ENCODE measurements at regions not wholly inside any gene's neighbourhood (a gene's known extent, or its start where the extent isn't known, plus 50 kb on each side); places are given as distances from the start of the nearest gene placed in this dataset.

- Histone ChIP-seq H3K4me1 (ENCODE audit: insufficient read depth, low read length) (no peaks in the 10 kb centered on the region), H2AFZ (ENCODE audit: low read depth, low read length) (no peak overlapping the region), H3K79me2 (ENCODE audit: insufficient read depth, low read length) (no peaks in the 10 kb centered on the region), H3K4me2 (ENCODE audit: low read length) (no peak overlapping the region), H4K20me1 (ENCODE audit: insufficient read depth, low read length) (no peaks in the 10 kb centered on the region), H3K27ac (ENCODE audit: low read depth, low read length) (no peak overlapping the region), H3K4me3 (ENCODE audit: insufficient read depth, low read depth, low read length) (no peak overlapping the region), H3K9me3 (ENCODE audit: insufficient read depth, low read depth, low read length) (no peaks in the 10 kb centered on the region), H3K9ac (ENCODE audit: low read length) (no peak overlapping the region), H3K36me3 (ENCODE audit: insufficient read depth, low read length) (no peaks in the 10 kb centered on the region), H3K27me3 (ENCODE audit: insufficient read depth, low read length) (no peaks in the 10 kb centered on the region)
- DNase-seq (ENCODE audit: low read depth) = no peak
- TF ChIP-seq CTCF (IDR thresholded peaks at IDR 0.05; ENCODE audit: insufficient read depth, low read depth, low read length) (no peak), EZH2 (IDR thresholded peaks at IDR 0.05; ENCODE audit: insufficient read depth, low read length) (no peak)
- H3K27me3 Mint-ChIP-seq (ENCODE audit: low read depth, unreplicated experiment) = no peaks in the 10 kb centered on the region
- no peak for FAIRE-seq
- H3K4me1 Mint-ChIP-seq (ENCODE audit: low read depth, unreplicated experiment) = peaks cover 3% of the 10 kb centered on the region
- no peak overlapping the region for H3K27ac Mint-ChIP-seq (ENCODE audit: unreplicated experiment)
- no peak overlapping the region for H3K4me3 Mint-ChIP-seq (ENCODE audit: unreplicated experiment)
- no peaks in the 10 kb centered on the region for H3K36me3 Mint-ChIP-seq (ENCODE audit: low read depth, unreplicated experiment)
- peaks cover 6% of the 10 kb centered on the region for H3K9me3 Mint-ChIP-seq (ENCODE audit: unreplicated experiment)
These were observed 668.2 kb upstream of the IGFBP3 start for GRCh38 chr7:46589286-46589685.

GRCh38 chr7:46586406-46586805 is 665.3 kb upstream of the IGFBP3 start:
- DNase-seq (ENCODE audit: low read depth) = no peak
- H3K9me3 ChIP-seq (ENCODE audit: insufficient read depth, low read depth, low read length) = no peaks in the 10 kb centered on the region
- H3K4me3 ChIP-seq (ENCODE audit: insufficient read depth, low read depth, low read length) = no peak overlapping the region
- Mint-ChIP-seq H3K27me3 (ENCODE audit: low read depth, unreplicated experiment) (no peaks in the 10 kb centered on the region), H3K36me3 (ENCODE audit: low read depth, unreplicated experiment) (no peaks in the 10 kb centered on the region), H3K27ac (ENCODE audit: unreplicated experiment) (no peak overlapping the region), H3K4me1 (ENCODE audit: low read depth, unreplicated experiment) (peaks cover 3% of the 10 kb centered on the region), H3K4me3 (ENCODE audit: unreplicated experiment) (no peak overlapping the region), H3K9me3 (ENCODE audit: unreplicated experiment) (peaks cover 5% of the 10 kb centered on the region)
- no peak overlapping the region for H3K4me2 ChIP-seq (ENCODE audit: low read length)
- no peak overlapping the region for H2AFZ ChIP-seq (ENCODE audit: low read depth, low read length)
- H3K4me1 ChIP-seq (ENCODE audit: insufficient read depth, low read length) = no peaks in the 10 kb centered on the region
- TF ChIP-seq CTCF (IDR thresholded peaks at IDR 0.05; ENCODE audit: insufficient read depth, low read depth, low read length) = no peak
- TF ChIP-seq EZH2 (IDR thresholded peaks at IDR 0.05; ENCODE audit: insufficient read depth, low read length) = no peak
- no peaks in the 10 kb centered on the region for H4K20me1 ChIP-seq (ENCODE audit: insufficient read depth, low read length)
- FAIRE-seq = no peak
- no peaks in the 10 kb centered on the region for H3K27me3 ChIP-seq (ENCODE audit: insufficient read depth, low read length)
- H3K9ac ChIP-seq (ENCODE audit: low read length) = no peak overlapping the region
- no peaks in the 10 kb centered on the region for H3K36me3 ChIP-seq (ENCODE audit: insufficient read depth, low read length)
- no peaks in the 10 kb centered on the region for H3K79me2 ChIP-seq (ENCODE audit: insufficient read depth, low read length)
- H3K27ac ChIP-seq (ENCODE audit: low read depth, low read length) = no peak overlapping the region

GRCh38 chr7:46583656-46584055 is 662.6 kb upstream of the IGFBP3 start:
- no peaks in the 10 kb centered on the region for H3K36me3 Mint-ChIP-seq (ENCODE audit: low read depth, unreplicated experiment)
- DNase-seq (ENCODE audit: low read depth) (peak; percentile 14), FAIRE-seq (peak; percentile 99)
- H3K4me1 Mint-ChIP-seq (ENCODE audit: low read depth, unreplicated experiment) = peaks cover 3% of the 10 kb centered on the region
- Histone ChIP-seq H4K20me1 (ENCODE audit: insufficient read depth, low read length) (no peaks in the 10 kb centered on the region), H3K4me3 (ENCODE audit: insufficient read depth, low read depth, low read length) (no peak overlapping the region), H3K4me2 (ENCODE audit: low read length) (no peak overlapping the region), H3K27ac (ENCODE audit: low read depth, low read length) (no peak overlapping the region), H3K4me1 (ENCODE audit: insufficient read depth, low read length) (no peaks in the 10 kb centered on the region), H3K9me3 (ENCODE audit: insufficient read depth, low read depth, low read length) (no peaks in the 10 kb centered on the region), H2AFZ (ENCODE audit: low read depth, low read length) (no peak overlapping the region), H3K27me3 (ENCODE audit: insufficient read depth, low read length) (no peaks in the 10 kb centered on the region), H3K79me2 (ENCODE audit: insufficient read depth, low read length) (no peaks in the 10 kb centered on the region), H3K9ac (ENCODE audit: low read length) (no peak overlapping the region), H3K36me3 (ENCODE audit: insufficient read depth, low read length) (no peaks in the 10 kb centered on the region)
- no peak overlapping the region for H3K27ac Mint-ChIP-seq (ENCODE audit: unreplicated experiment)
- peaks cover 6% of the 10 kb centered on the region for H3K9me3 Mint-ChIP-seq (ENCODE audit: unreplicated experiment)
- H3K4me3 Mint-ChIP-seq (ENCODE audit: unreplicated experiment) = no peak overlapping the region
- TF ChIP-seq CTCF (IDR thresholded peaks at IDR 0.05; ENCODE audit: insufficient read depth, low read depth, low read length) = no peak
- TF ChIP-seq EZH2 (IDR thresholded peaks at IDR 0.05; ENCODE audit: insufficient read depth, low read length) = no peak
- H3K27me3 Mint-ChIP-seq (ENCODE audit: low read depth, unreplicated experiment) = no peaks in the 10 kb centered on the region
